ENCODE measurements at regions not wholly inside any gene's neighbourhood (a gene's known extent, or its start where the extent isn't known, plus 50 kb on each side); places are given as distances from the start of the nearest gene placed in this dataset.

GRCh38 chr7:41403291-41403690, 299.6 kb downstream of the INHBA start:
- H3K4ac ChIP-seq (replicated peaks; ENCODE audit: insufficient read length, low read depth, low read length), result no peak overlapping the region
- TF ChIP-seq SP4 (IDR thresholded peaks at IDR 0.05; ENCODE audit: low read length) (no peak), TCF12 (IDR thresholded peaks at IDR 0.05; ENCODE audit: low read depth, low read length) (no peak), SIRT6 (IDR thresholded peaks at IDR 0.05; ENCODE audit: low read length) (no peak)
- no peak overlapping the region for H3K18ac ChIP-seq (ENCODE audit: extremely low read depth, low read length)
- H3K27me3 ChIP-seq (replicated peaks in 1 of 4; ENCODE audit: control insufficient read depth in 3 of 4, extremely low read depth in 1 of 4, insufficient read depth in 3 of 4, low read length in 3 of 4), result no peaks in the 10 kb centered on the region
- no peak overlapping the region for H2BK120ac ChIP-seq (replicated peaks; ENCODE audit: low read depth, low read length)
- no peak overlapping the region for H3K4me2 ChIP-seq (ENCODE audit: insufficient read depth in 1 of 2, low read depth in 2 of 2, low read length in 2 of 2)
- H3K27ac ChIP-seq (ENCODE audit: low read depth, low read length), result no peak overlapping the region
- no peaks in the 10 kb centered on the region for H3K23me2 ChIP-seq (ENCODE audit: low read depth, low read length)
- no peaks in the 10 kb centered on the region for H3K4me1 ChIP-seq (replicated peaks in 1 of 4; ENCODE audit: control insufficient read depth in 3 of 4, insufficient read depth in 4 of 4, low read length in 3 of 4)
- H2BK20ac ChIP-seq (ENCODE audit: low read length), result no peak overlapping the region
- no peak overlapping the region for H3K14ac ChIP-seq (ENCODE audit: insufficient read length)
- ChIA-PET CTCF (ENCODE audit: partially characterized antibody) (no interaction called here), POLR2A (ENCODE audit: partially characterized antibody) (no interaction called here)
- no peaks in the 10 kb centered on the region for H3K79me2 ChIP-seq (ENCODE audit: control insufficient read depth in 1 of 2, insufficient read depth in 2 of 2, low read length in 2 of 2)
- no peaks in the 10 kb centered on the region for H4K20me1 ChIP-seq (replicated peaks in 1 of 2; ENCODE audit: control insufficient read depth in 1 of 2, insufficient read depth in 2 of 2, low read length in 2 of 2)
- no peak overlapping the region for H2BK12ac ChIP-seq (ENCODE audit: low read depth, low read length)
- H3K23ac ChIP-seq (ENCODE audit: insufficient read length), result no peak overlapping the region
- H3K9me3 ChIP-seq (ENCODE audit: insufficient read depth in 2 of 2, low read depth in 1 of 2, low read length in 1 of 2), result no peaks in the 10 kb centered on the region
- H2AK5ac ChIP-seq (ENCODE audit: low read depth, low read length), result no peak overlapping the region
- H4K91ac ChIP-seq (replicated peaks; ENCODE audit: insufficient read length, low read length), result no peak overlapping the region
- H3K56ac ChIP-seq (replicated peaks; ENCODE audit: insufficient read length, low read depth, low read length), result no peak overlapping the region
- H3K4me3 ChIP-seq (ENCODE audit: extremely low read depth in 1 of 4, insufficient read depth in 2 of 4, low read depth in 3 of 4, low read length in 4 of 4), result no peak overlapping the region
- no peak overlapping the region for H4K8ac ChIP-seq (ENCODE audit: extremely low read depth, insufficient read depth, low read length)
- H3K36me3 ChIP-seq (ENCODE audit: control insufficient read depth in 2 of 4, insufficient read depth in 4 of 4, low read length in 3 of 4), result no peaks in the 10 kb centered on the region
- H4K5ac ChIP-seq (ENCODE audit: insufficient read length, low read depth, low read length), result no peak overlapping the region
- no peak overlapping the region for H2AFZ ChIP-seq (ENCODE audit: low read length)
- no peak for FAIRE-seq
- H2BK5ac ChIP-seq (ENCODE audit: low read depth, low read length), result no peak overlapping the region
- no peak overlapping the region for H2BK15ac ChIP-seq (ENCODE audit: low read length)
- no peak overlapping the region for H3K9ac ChIP-seq (replicated peaks in 1 of 4; ENCODE audit: extremely low read depth in 1 of 4, low read depth in 3 of 4, low read length in 3 of 4)
- 23% methylated on average over 2 of the region's 2 CpGs; no CpG with 5 or more reads in 1 of the 2 experiments for WGBS, 2 experiments (ENCODE audit: extremely low coverage in 1 of 2, insufficient coverage in 1 of 2, insufficient read length in 1 of 2, insufficient replicate concordance in 2 of 2, low coverage in 1 of 2, low lambda C conversion rate in 2 of 2, missing lambda C conversion rate in 1 of 2)
- no peaks in the 10 kb centered on the region for H3K79me1 ChIP-seq (ENCODE audit: low read depth, low read length)
- no peak for DNase-seq (ENCODE audit: low read depth in 1 of 2, low spot score in 2 of 2)
